ENCODE measurements at regions not wholly inside any gene's neighbourhood (a gene's known extent, or its start where the extent isn't known, plus 50 kb on each side); places are given as distances from the start of the nearest gene placed in this dataset.

- TF ChIP-seq, protein P1, sequence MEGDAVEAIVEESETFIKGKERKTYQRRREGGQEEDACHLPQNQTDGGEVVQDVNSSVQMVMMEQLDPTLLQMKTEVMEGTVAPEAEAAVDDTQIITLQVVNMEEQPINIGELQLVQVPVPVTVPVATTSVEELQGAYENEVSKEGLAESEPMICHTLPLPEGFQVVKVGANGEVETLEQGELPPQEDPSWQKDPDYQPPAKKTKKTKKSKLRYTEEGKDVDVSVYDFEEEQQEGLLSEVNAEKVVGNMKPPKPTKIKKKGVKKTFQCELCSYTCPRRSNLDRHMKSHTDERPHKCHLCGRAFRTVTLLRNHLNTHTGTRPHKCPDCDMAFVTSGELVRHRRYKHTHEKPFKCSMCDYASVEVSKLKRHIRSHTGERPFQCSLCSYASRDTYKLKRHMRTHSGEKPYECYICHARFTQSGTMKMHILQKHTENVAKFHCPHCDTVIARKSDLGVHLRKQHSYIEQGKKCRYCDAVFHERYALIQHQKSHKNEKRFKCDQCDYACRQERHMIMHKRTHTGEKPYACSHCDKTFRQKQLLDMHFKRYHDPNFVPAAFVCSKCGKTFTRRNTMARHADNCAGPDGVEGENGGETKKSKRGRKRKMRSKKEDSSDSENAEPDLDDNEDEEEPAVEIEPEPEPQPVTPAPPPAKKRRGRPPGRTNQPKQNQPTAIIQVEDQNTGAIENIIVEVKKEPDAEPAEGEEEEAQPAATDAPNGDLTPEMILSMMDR (IDR thresholded peaks at IDR 0.05): no peak
- TF ChIP-seq POLR2A (IDR thresholded peaks at IDR 0.05): no peak
Measured at GRCh38 chr11:81135570-81135969, 1598.1 kb downstream of the FAM181B start.
